GM18517 (cell line): ENCODE measurements at regions not wholly inside any gene's neighbourhood (a gene's known extent, or its start where the extent isn't known, plus 50 kb on each side); places are given as distances from the start of the nearest gene placed in this dataset.
"Not testable (repeated sequence)": the region's sequence is repeated elsewhere in the genome, so short reads cannot be mapped to it uniquely, and the experiment has no call there.

ENCODE experiments used
- ATAC-seq: cut with Tn5 transposase; IDR thresholded peaks from one replicate; pipeline ENCODE4 v1.9.1; 2021; ENCODE audit warnings: mild to moderate bottlenecking, moderate library complexity; ENCODE audit not compliant: unreplicated experiment

DNA sequence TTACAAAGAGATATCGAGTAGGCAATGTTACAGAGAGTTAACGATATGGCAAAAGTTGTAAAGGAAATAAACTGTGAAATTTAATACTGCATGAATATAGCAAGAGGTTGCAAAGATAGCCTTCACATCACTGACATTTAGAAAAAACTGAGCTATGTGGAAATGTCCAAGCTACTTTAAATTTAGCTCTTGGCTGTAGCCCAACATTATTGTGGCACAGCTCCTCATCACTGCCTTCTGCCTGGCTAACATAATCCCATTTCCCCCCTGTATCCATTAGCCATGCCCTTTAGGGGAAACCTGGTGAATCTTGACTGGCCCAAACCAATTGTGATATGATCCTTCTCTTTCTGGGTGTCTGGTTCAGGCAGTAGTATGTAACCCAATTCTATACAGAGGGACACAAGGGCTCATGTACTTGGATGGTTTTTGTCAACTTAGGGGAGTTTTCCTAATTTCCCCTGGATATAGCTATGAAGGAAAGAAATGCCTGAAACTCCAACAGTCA lies 115.4 kb downstream of the PFDN4 start:
- no peak for ATAC-seq

- ATAC-seq = no peak
These were observed 116.2 kb downstream of the PFDN4 start for GRCh38 chr20:54324041-54324440.

GRCh38 chr20:54324652-54325285 lies 116.9 kb downstream of the PFDN4 start:
- no peak for ATAC-seq

- ATAC-seq = no peak
These were observed 127.4 kb downstream of the PFDN4 start for GRCh38 chr20:54335299-54335698.

DNA sequence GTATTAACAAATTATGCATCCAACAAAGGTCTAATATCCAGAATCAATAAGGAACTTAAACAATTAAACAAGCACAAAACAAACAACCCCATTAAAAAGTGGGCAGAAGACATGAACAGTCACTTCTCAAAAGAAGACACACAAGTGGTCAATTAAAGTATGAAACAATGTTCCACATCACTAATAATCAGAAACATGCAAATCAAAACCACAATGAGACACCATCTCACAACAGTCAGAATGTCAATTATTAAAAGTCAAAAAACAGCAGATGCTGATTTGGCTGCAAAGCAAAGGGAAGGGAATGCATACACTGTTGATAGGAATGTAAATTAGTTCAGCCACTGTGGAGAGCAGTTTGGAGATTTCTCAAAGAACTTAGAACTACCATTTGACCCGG lies 129.3 kb downstream of the PFDN4 start:
- ATAC-seq = no peak

GRCh38 chr20:54339093-54339492 lies 131.2 kb downstream of the PFDN4 start:
- no peak for ATAC-seq

GRCh38 chr20:54340206-54340605 lies 132.3 kb downstream of the PFDN4 start:
- ATAC-seq = no peak

GRCh38 chr20:54340667-54341081 lies 132.8 kb downstream of the PFDN4 start:
- no peak for ATAC-seq

DNA sequence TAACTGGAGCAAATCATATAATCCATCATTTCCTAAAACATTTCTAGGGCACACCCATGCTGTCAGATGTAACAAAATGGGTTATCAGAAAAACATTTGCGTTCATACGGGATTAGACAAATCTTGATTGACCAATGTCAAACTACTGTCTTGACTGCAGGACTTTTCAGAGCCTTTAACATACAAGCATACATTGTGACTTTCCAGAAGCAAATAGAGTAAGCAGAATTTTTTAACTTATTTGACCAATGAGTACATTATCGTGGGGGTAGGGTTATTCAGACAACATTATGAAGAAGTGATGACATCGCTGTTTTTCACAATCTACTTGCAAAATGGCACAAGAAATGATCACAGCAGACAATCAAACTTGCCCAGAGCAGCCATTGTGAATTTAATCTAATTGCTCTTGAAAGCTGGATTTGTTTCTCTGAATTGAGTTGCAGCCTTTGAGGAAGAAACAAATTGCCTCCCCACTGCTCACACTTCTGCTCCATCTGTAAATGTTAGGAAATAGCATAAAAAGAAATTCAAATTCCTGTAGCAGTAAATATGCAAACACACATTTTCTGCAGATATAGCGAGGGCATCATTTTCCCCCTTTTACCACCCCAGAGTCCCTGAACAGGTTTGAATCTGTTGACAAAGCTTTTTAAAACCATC lies 133.0 kb upstream of the DOK5 start:
- ATAC-seq = no peak

GRCh38 chr20:54343099-54343498 lies 132.3 kb upstream of the DOK5 start:
- ATAC-seq = no peak

GRCh38 chr20:54343634-54344033 lies 131.8 kb upstream of the DOK5 start:
- ATAC-seq = no peak

- ATAC-seq = no peak
These were observed 130.6 kb upstream of the DOK5 start for GRCh38 chr20:54344832-54345231.

DNA sequence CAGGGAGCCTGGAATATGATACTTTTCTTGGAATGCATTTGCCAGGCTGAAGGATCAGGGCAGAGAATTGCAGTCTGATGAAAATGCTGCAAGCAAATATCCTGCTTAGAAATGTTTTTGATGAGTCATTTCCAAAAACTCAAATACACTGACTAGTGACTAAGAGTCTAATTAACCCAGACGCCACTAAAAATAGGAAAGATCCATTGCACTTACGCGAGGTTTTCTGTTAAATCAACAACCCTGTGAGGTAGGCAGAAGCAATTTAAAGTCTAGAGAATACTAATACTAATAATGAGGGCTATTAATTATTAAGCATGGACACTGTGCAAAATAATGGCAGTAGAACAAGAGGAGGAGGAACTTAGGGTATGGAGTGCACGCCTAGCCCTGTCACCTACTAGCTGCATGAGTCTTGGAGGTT lies 130.1 kb upstream of the DOK5 start:
- ATAC-seq = peak; percentile 81

DNA sequence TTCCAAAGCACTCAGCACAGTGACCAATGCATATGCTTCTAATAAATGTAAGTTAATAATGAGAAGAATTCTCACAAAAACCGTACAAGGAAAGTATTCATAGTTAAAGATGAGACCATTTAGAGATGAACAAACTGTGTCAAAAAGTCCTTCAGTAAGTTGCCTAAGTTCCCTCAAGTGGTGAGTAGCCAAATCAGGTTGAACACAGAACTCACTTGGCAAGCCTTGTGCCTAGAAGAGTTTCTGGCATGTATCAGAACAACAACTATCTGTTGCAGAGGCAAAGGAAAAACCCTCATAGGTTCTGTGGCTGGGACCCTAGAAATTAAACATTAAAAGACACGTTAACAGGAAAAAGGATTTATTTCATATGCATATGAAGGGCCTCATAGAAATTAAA lies 129.6 kb upstream of the DOK5 start:
- ATAC-seq = no peak

DNA sequence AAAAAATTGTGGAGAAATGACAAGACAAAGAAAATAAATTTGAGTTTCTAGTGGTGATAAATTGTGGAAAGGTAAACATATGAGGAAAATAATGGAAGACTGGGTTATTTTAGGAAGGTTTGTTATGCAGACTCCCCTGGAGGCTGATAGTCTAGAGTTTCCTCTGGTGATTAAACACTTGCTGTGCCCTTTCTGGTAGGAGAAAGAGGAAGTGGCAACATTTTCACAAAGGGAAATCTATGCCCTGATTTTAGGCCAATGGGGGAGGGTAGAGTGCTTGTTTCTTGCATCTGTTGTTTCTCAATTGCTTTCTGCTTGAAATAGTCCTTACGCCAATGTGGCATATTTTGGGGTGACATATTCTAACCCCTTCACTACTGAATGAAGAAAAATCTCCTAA lies 129.1 kb upstream of the DOK5 start:
- peak; percentile 48 for ATAC-seq

- ATAC-seq = no peak
These were observed 128.1 kb upstream of the DOK5 start for GRCh38 chr20:54347166-54347833.

DNA sequence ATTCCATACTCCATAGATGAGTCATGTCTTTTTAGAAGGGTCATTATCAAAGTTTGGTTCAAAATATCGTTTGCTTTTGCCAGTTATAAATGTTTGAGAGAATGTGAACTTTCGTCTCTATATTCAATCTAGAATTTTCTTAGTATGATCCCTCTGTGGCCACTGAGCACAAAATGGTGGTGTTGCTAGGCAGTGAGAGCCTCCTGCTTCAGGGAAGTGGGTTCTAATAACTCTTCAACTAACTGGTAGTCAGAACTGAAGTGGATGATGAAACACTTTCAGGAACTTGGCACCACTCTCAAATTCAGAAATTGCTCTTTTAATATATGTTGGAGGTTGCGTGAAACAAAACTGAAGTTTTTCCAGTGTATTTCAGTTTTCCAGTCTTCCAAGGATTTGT lies 125.0 kb upstream of the DOK5 start:
- no peak for ATAC-seq

- ATAC-seq = no peak
These were observed 123.8 kb upstream of the DOK5 start for GRCh38 chr20:54351371-54352136.

- not testable (repeated sequence) for ATAC-seq
These were observed 122.9 kb upstream of the DOK5 start for GRCh38 chr20:54352541-54352940.

DNA sequence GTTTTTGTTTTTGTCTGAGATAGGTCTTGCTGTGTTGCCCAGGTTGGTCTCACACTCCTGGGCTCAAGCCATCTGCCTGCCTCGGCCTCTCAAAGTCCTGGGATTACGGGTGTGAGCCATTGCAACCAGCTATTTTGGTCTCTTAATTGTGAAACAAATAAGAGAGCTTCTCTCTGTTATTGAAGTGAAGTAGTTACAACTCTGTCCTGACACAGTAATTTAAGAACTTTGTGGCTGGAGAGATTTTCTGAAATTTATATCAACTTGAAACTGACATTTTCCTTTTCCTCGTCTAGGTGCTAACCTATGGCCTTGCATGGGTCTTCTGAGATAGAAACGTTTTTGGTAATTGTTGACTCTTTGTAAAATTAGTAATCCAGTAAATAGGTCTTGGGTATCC lies 122.1 kb upstream of the DOK5 start:
- no peak for ATAC-seq

- ATAC-seq = no peak
These were observed 119.6 kb upstream of the DOK5 start for GRCh38 chr20:54355631-54356280.
